Mucosa of descending colon (tissue), 3 donors: ENCODE measurements at regions not wholly inside any gene's neighbourhood (a gene's known extent, or its start where the extent isn't known, plus 50 kb on each side); places are given as distances from the start of the nearest gene placed in this dataset.

Experiments used
- ATAC-seq: fragments of 200-7000 bp; cut with Tn5 transposase; one replicate; pipeline ENCODE4 v1.9.1; 2020; ENCODE audit warnings: mild to moderate bottlenecking, moderate library complexity
- DNase-seq, 3 donors: peaks; one replicate each; pipeline ENCODE4 v3.0.0-alpha.2; 2020
- H3K36me3 ChIP-seq: fragments of 200-600 bp; one replicate; pipeline ENCODE4 v1.8.0; 2021; ENCODE audit warnings: low read depth, mild to moderate bottlenecking
- H3K4me1 ChIP-seq: fragments of 200-600 bp; one replicate; pipeline ENCODE4 v1.8.0; 2021; ENCODE audit warnings: low read depth, mild to moderate bottlenecking
- H3K4me3 ChIP-seq: fragments of 200-600 bp; one replicate; pipeline ENCODE4 v1.8.0; 2021; ENCODE audit warnings: mild to moderate bottlenecking
- H3K9me3 ChIP-seq: fragments of 200-600 bp; one replicate; pipeline ENCODE4 v1.8.0; 2021; ENCODE audit warnings: mild to moderate bottlenecking
- intact Hi-C, 2 donors: fragments of 100-400 bp; cut with DNase I in 1 of 2; cut with micrococcal nuclease in 1 of 2; formaldehyde crosslinking; loops; one replicate each; pipeline versions ENCODE4 v1.11.0 to v1.11.1; 2022; cut with DNase I, micrococcal nuclease
- TF ChIP-seq, protein P1 (sequence below): fragments of 200-600 bp; IDR thresholded peaks from one replicate; pipeline ENCODE4 v1.8.0; 2022; ENCODE audit warnings: antibody characterized with exemption, mild to moderate bottlenecking
- donor health status: DM: no; HTN: no; CAD: no; lungs with moderate emphysema.
- donor health status: DM: no; HTN: no; CAD: no.
- donor health status: DM: no; HTN: yes; CAD: no.

GRCh38 chr17:6215071-6216035, 145.2 kb downstream of the WSCD1 start:
- DNase-seq (no peak), ATAC-seq (no peak)
- H3K4me1 ChIP-seq = no peaks in the 10 kb centered on the region
- H3K36me3 ChIP-seq = no peaks in the 10 kb centered on the region
- H3K4me3 ChIP-seq = no peak overlapping the region
- TF ChIP-seq, protein P1, sequence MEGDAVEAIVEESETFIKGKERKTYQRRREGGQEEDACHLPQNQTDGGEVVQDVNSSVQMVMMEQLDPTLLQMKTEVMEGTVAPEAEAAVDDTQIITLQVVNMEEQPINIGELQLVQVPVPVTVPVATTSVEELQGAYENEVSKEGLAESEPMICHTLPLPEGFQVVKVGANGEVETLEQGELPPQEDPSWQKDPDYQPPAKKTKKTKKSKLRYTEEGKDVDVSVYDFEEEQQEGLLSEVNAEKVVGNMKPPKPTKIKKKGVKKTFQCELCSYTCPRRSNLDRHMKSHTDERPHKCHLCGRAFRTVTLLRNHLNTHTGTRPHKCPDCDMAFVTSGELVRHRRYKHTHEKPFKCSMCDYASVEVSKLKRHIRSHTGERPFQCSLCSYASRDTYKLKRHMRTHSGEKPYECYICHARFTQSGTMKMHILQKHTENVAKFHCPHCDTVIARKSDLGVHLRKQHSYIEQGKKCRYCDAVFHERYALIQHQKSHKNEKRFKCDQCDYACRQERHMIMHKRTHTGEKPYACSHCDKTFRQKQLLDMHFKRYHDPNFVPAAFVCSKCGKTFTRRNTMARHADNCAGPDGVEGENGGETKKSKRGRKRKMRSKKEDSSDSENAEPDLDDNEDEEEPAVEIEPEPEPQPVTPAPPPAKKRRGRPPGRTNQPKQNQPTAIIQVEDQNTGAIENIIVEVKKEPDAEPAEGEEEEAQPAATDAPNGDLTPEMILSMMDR = no peak
- intact Hi-C loops = no loop called here
- no peaks in the 10 kb centered on the region for H3K9me3 ChIP-seq

DNA sequence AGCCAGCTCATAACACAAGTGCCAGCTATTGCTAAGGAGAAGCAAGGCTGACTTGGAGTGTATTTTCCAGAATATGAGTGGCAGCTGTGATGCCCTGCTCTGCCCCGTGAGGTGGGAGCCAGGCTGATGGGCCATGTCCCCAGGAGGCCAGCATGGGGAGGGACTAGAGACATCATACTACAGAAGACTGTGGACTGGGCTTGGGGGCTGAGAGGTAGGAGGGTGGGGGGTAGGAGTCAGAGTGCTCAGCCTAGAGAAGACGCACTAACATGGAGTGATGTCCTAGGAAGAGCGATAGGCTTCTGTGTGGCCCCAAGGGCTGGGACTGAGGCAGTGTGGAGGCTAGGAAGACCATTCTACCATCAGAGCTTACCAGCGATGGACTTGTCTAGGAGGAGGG, 143.7 kb downstream of the WSCD1 start:
- no peaks in the 10 kb centered on the region for H3K36me3 ChIP-seq
- H3K4me3 ChIP-seq = no peak overlapping the region
- TF ChIP-seq, protein P1 = no peak
- H3K4me1 ChIP-seq = no peaks in the 10 kb centered on the region
- ATAC-seq (no peak), DNase-seq (no peak)
- intact Hi-C loops = no loop called here
- no peaks in the 10 kb centered on the region for H3K9me3 ChIP-seq

- Histone ChIP-seq H3K4me3 (no peak overlapping the region), H3K36me3 (no peaks in the 10 kb centered on the region), H3K4me1 (no peaks in the 10 kb centered on the region), H3K9me3 (no peaks in the 10 kb centered on the region)
- intact Hi-C loops = no loop called here
- DNase-seq (no peak), ATAC-seq (no peak)
- TF ChIP-seq, protein P1 = no peak
Measured at GRCh38 chr17:6212766-6213165, 142.6 kb downstream of the WSCD1 start.

DNA sequence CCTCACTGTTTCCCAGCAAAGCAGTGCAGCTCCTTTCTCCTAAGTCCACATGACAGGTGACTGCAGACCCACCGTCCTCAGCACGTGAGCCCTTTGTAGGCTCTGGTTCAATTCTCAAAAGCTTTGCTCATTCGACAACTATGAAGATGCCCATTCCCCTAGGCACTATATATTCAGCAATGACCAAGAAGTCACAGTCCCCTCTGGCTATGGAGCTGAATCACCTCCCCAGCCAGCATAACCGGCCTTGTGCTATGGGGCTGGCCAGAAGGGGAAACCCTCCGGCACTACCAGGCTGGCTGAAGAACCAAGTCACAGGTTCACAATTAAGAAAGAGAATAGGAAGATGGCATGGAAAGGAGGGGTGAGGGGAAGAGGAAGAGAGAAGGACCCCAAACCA, 139.7 kb downstream of the WSCD1 start:
- ATAC-seq = no peak
- H3K9me3 ChIP-seq = no peaks in the 10 kb centered on the region
- intact Hi-C loops = no loop called here
- TF ChIP-seq, protein P1 = no peak
- H3K4me3 ChIP-seq = no peak overlapping the region
- DNase-seq = no peak
- no peaks in the 10 kb centered on the region for H3K36me3 ChIP-seq
- H3K4me1 ChIP-seq = no peaks in the 10 kb centered on the region

- intact Hi-C loops = no loop called here
- Histone ChIP-seq H3K4me1 (no peaks in the 10 kb centered on the region), H3K36me3 (no peaks in the 10 kb centered on the region), H3K9me3 (no peaks in the 10 kb centered on the region), H3K4me3 (no peak overlapping the region)
- DNase-seq = no peak
- TF ChIP-seq, protein P1 = no peak
- ATAC-seq = no peak
Measured at GRCh38 chr17:6208608-6209180, 138.5 kb downstream of the WSCD1 start.
